Activated CD4-positive, alpha-beta T cell treated with anti-CD3 and anti-CD28 coated beads, Interleukin-2, amount 10 ng/mL, durations not matched to agents 24 days and 14 days (primary cell): ENCODE measurements at regions not wholly inside any gene's neighbourhood (a gene's known extent, or its start where the extent isn't known, plus 50 kb on each side); places are given as distances from the start of the nearest gene placed in this dataset.

Source experiments
- DNase-seq: peaks from one replicate; pipeline ENCODE4 v3.0.0; 2022
- H3K27ac Mint-ChIP-seq: one replicate; pipeline ENCODE4 v1.8.0; 2022; ENCODE audit warnings: mild to moderate bottlenecking, mixed read lengths
- H3K27me3 Mint-ChIP-seq: one replicate; pipeline ENCODE4 v1.8.0; 2022; ENCODE audit warnings: mixed read lengths
- H3K36me3 Mint-ChIP-seq: one replicate; pipeline ENCODE4 v1.8.0; 2022; ENCODE audit warnings: low read depth, mild to moderate bottlenecking, mixed read lengths
- H3K4me1 Mint-ChIP-seq: one replicate; pipeline ENCODE4 v1.8.0; 2021; ENCODE audit warnings: mixed read lengths
- H3K4me3 Mint-ChIP-seq: one replicate; pipeline ENCODE4 v1.8.0; 2022; ENCODE audit warnings: mild to moderate bottlenecking, moderate library complexity, mixed read lengths
- H3K9me3 Mint-ChIP-seq: one replicate; pipeline ENCODE4 v1.8.0; 2021; ENCODE audit warnings: mixed read lengths
- intact Hi-C: fragments of 100-400 bp; cut with micrococcal nuclease; formaldehyde crosslinking; loops from one replicate; pipeline ENCODE4 v1.15.1; 2023

DNA sequence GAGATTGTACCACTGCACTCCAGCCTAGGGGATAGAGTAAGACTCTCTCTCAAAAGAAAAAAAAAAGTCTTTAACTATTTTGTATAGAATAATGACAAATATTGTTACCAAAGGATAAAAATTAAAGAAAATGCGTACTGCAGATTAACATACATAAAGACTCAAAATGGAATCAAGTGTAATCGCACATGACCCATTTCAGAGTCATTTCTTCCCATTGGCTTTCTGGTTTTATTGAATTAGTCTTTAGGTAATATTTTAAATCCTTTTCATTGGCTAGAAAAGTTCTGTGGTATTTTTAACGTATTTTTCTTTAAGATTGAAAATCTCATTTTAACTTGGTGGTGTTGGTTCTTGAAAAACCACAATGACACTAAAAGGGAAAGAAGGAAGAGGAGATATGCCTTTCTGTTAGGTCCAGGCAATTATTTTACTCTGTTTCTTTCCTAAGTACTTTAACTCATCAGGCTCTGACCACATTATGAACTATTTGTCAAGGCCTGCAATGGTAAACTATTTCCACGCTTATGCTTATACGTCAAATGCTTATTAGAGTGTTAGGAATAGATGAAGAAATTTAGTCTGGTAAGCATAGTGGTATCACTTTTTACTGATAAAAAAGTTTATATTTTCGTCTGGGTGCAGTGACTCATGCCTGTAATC, 52.3 kb downstream of the PLEKHG1 start:
- H3K4me3 Mint-ChIP-seq: no peak overlapping the region
- no peaks in the 10 kb centered on the region for H3K4me1 Mint-ChIP-seq
- no peaks in the 10 kb centered on the region for H3K36me3 Mint-ChIP-seq
- peaks cover 3% of the 10 kb centered on the region for H3K27me3 Mint-ChIP-seq
- H3K27ac Mint-ChIP-seq: no peak overlapping the region
- intact Hi-C loops: no loop called here
- H3K9me3 Mint-ChIP-seq: no peaks in the 10 kb centered on the region
- DNase-seq: no peak

DNA sequence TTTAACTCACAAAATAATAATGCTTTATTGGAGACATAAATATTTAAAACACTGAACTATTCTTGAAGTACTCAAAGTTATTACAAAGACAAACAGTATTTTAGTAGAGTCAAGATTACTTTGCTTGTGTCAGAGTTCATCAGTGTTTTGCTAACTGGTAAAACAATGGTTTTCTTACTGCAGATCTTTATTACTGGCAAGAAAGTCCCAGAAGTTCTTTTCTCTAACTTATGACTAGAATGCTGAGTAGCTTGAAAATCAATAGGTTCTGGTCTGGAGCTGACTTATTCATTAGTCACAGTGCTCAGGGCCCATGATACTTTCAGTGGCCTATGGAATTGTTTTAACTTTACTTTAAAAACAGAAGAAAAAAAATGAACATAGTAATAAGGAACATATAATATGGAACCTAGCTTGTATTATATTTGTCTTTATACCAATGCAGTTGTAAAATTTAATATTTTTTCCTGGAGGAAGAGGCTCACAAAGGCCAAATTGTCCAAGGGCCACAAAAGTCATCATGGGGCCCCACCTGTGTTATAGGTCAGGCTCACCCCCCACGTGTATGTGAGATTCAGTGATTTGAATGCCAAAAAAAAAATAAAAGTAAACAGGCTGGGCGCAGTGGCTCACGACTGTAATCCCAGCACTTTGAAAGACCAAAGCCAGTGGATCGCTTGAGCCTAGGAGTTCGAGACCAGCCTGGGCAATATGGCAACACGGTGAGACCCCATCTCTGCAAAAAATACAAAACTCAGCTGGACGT, 53.3 kb downstream of the PLEKHG1 start:
- Mint-ChIP-seq H3K27ac (no peak overlapping the region), H3K27me3 (peaks cover 7% of the 10 kb centered on the region), H3K36me3 (no peaks in the 10 kb centered on the region), H3K9me3 (no peaks in the 10 kb centered on the region), H3K4me1 (no peaks in the 10 kb centered on the region), H3K4me3 (no peak overlapping the region)
- DNase-seq: no peak
- intact Hi-C loops: no loop called here

DNA sequence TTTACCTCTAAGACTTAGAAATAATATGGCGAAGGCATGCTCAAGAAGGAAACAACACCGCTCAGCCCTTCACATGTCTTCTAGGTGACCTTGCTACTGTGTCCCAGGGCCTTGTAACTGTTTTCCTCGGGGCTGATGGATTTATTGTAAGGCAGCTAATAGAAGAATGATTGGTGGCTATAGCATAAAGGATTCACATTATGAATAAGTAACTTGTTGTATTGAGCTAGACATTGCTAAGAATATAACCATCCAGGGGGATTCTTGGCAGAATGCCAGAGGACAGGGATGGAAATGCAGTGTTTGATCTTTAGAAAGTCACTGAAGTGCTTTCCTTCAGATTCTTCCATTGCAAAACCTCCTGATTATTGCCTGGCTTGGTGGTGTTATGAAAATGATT, 54.9 kb downstream of the PLEKHG1 start:
- Mint-ChIP-seq H3K27ac (no peak overlapping the region), H3K27me3 (peaks cover 9% of the 10 kb centered on the region), H3K4me3 (no peak overlapping the region), H3K9me3 (no peaks in the 10 kb centered on the region), H3K36me3 (no peaks in the 10 kb centered on the region), H3K4me1 (no peaks in the 10 kb centered on the region)
- intact Hi-C loops: no loop called here
- no peak for DNase-seq

DNA sequence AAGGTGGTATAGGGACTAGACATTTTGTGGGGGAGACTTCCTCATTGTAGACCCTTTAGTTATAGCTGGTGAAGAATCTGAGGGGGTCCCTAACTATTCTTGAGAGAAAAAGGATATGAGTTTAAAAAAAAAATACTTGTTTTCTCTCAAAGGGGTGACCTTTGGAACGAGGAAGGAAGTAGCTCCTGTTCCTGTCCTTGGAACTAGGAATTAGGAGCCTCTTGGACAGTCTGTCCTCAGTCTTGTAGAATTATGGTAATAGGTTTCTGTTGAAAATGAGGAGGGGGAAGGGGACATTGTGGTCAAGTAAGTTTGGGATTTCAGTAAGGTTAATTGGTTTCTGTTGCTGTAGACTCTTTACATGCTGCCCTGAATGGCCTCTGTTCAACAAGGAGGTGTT, 56.5 kb downstream of the PLEKHG1 start:
- H3K4me3 Mint-ChIP-seq: no peak overlapping the region
- intact Hi-C loops: no loop called here
- no peak for DNase-seq
- H3K27me3 Mint-ChIP-seq: peaks cover 12% of the 10 kb centered on the region
- H3K9me3 Mint-ChIP-seq: no peaks in the 10 kb centered on the region
- no peak overlapping the region for H3K27ac Mint-ChIP-seq
- no peaks in the 10 kb centered on the region for H3K36me3 Mint-ChIP-seq
- H3K4me1 Mint-ChIP-seq: no peaks in the 10 kb centered on the region

DNA sequence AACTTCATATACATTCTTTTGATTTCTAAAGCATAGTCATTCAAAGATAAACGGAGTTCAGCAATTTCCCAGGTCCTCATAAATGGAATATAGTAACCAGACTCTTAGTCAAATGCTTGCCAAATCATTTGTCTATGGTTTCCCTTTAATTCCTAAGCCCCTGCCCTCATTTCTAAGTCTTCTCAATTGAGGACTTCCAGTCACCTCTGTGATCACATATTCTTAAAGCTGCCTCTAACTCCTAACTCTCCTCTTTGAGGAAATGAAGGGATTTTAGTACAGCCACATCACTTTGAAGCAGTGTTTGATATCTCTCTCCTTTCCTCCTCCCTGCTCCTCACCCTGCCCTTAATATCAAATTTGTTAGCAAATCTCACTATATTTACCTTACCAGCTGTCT, 58.7 kb downstream of the PLEKHG1 start:
- no peaks in the 10 kb centered on the region for H3K9me3 Mint-ChIP-seq
- H3K4me3 Mint-ChIP-seq: no peak overlapping the region
- intact Hi-C loops: no loop called here
- no peak overlapping the region for H3K27ac Mint-ChIP-seq
- no peaks in the 10 kb centered on the region for H3K36me3 Mint-ChIP-seq
- peaks cover 12% of the 10 kb centered on the region for H3K27me3 Mint-ChIP-seq
- H3K4me1 Mint-ChIP-seq: no peaks in the 10 kb centered on the region
- no peak for DNase-seq

DNA sequence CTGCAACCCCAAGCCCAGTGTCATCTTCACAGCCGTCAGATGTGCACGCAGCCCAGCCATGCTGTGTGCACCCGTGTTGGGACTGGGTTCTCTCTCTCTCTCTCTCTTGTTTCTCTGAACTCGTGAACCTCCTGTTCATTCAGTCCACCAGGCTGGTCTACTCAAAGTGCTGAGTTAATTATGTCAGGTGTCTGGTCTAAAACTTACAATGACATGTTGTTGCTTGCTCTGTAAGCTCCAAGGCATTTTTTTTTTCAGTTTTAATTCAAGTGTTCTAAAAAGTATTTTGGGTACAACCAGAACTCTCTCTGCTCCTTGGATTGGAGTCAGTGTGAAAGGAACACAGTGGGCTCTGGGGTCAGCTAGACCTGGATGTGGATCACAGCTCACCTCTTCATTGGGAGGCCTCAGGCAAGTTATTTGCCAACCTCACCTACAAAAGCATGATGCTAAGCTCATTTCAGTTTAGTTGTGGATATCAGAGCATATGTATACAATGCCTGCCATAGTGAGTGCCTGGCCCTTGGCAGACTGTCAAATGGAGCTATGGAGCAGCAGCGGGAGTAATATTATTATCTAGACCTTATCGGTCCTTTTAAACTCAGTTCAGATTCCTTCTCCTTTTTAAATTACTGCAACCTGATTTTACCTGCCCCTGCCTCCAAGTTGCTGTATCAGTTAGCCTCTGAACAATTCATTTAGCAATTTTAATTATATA, 59.5 kb downstream of the PLEKHG1 start:
- H3K4me3 Mint-ChIP-seq: no peak overlapping the region
- H3K4me1 Mint-ChIP-seq: no peaks in the 10 kb centered on the region
- H3K27me3 Mint-ChIP-seq: peaks cover 12% of the 10 kb centered on the region
- H3K27ac Mint-ChIP-seq: no peak overlapping the region
- no peaks in the 10 kb centered on the region for H3K36me3 Mint-ChIP-seq
- DNase-seq: no peak
- intact Hi-C loops: no loop called here
- H3K9me3 Mint-ChIP-seq: no peaks in the 10 kb centered on the region

DNA sequence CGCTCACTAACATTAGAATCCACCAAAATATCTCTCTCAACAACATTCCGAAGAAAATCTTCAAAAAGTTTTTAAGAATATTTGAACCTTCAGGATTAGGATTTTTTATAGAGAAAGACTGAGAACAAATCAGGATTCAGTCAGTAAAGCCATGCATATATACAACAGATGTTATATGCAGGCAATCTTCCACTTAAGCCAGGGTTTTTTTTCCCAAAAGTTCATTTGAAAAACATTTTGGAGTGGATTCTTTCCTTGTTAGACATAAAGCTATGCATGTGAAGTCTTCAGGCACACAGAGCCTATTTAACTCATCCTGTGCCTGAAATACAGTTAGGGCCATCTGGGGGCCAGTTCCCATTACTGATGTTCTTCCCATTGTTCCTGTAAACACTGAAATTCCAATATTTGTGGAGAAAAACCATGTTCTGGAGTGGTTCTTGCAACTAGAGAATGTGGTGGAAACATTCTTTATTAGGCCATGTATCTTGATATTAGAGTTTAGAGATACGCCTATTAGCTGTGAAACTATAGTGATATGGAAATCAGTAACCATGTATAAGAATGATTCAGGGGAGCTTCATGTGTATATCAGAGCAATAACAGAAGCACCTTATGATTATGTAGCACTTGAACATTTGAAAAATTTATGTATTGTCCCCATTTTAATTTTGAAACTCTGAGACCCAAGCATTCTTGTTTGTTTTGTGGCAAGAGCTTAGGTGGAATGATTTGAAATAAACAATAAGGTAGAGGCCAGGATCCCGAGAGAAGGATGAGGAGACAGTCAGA, 61.7 kb downstream of the PLEKHG1 start:
- Mint-ChIP-seq H3K27ac (no peak overlapping the region), H3K27me3 (peaks cover 12% of the 10 kb centered on the region), H3K36me3 (no peaks in the 10 kb centered on the region), H3K4me1 (no peaks in the 10 kb centered on the region), H3K9me3 (no peaks in the 10 kb centered on the region), H3K4me3 (no peak overlapping the region)
- DNase-seq: no peak
- intact Hi-C loops: no loop called here

DNA sequence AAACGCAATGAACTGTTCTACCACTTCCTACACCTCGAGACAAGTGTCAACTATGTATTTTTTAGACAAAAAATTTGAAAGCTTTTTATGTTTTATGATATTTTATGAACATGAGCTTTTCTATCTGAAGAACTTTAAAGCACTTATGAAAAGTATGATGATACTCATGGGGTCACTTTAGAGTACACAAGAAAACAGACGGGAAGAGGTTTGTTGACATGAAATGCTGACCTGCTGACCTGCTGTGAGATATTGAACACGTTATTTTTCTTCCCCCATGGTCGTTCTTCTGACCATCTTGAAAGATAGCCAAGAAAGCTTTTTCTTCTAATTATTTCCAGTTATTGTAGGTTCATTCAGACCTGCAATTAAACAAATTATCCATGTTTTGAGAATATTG, 63.1 kb downstream of the PLEKHG1 start:
- peaks cover 9% of the 10 kb centered on the region for H3K27me3 Mint-ChIP-seq
- intact Hi-C loops: no loop called here
- no peak for DNase-seq

DNA sequence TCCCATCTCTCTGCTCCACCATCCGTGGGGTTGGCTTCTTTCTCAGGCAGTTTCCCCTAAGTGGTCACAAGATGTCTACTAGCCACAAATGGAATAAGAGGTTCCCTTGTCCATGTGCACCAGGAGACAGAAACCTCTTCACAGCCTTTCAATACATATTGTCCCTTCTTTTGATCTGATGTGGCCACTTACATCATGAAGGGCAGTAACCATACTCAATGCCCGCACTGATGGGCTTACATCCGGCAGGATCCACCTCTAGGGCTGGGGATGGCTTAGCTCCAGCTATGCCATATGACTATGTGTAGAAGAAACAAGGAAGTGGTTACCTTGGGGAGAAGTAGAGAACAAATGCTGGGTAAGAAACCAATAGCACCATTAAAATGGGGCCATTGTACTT, 64.4 kb downstream of the PLEKHG1 start:
- Mint-ChIP-seq H3K4me3 (no peak overlapping the region), H3K27ac (no peak overlapping the region), H3K36me3 (no peaks in the 10 kb centered on the region), H3K9me3 (no peaks in the 10 kb centered on the region), H3K4me1 (no peaks in the 10 kb centered on the region), H3K27me3 (peaks cover 3% of the 10 kb centered on the region)
- no peak for DNase-seq
- intact Hi-C loops: no loop called here

More for the DNA sequence above, 63.1 kb downstream of the PLEKHG1 start:
- Mint-ChIP-seq H3K27ac (no peak overlapping the region), H3K9me3 (no peaks in the 10 kb centered on the region), H3K4me3 (no peak overlapping the region), H3K4me1 (no peaks in the 10 kb centered on the region), H3K36me3 (no peaks in the 10 kb centered on the region)

DNA sequence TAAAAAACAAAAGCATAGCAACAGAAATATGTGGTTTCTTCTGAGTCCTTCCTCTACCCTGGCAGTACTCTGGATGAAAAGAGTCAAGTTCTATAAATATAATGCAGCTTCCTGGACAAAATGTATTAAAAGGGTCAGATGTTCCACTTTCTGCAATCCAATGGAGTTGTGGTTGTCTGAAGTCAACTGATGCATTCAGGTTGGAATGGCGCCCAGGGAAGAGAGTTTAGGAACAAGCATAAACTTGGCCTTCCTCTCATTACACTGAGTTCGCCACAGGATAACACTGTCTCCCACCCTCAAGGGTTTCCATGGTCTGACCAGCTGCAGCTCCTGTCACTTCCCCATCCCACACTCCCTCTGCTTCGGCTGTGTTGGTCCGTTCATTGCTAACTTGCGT, 66.4 kb downstream of the PLEKHG1 start:
- Mint-ChIP-seq H3K4me1 (no peaks in the 10 kb centered on the region), H3K36me3 (no peaks in the 10 kb centered on the region), H3K27me3 (no peaks in the 10 kb centered on the region), H3K9me3 (no peaks in the 10 kb centered on the region), H3K27ac (no peak overlapping the region), H3K4me3 (no peak overlapping the region)
- no peak for DNase-seq
- intact Hi-C loops: no loop called here

DNA sequence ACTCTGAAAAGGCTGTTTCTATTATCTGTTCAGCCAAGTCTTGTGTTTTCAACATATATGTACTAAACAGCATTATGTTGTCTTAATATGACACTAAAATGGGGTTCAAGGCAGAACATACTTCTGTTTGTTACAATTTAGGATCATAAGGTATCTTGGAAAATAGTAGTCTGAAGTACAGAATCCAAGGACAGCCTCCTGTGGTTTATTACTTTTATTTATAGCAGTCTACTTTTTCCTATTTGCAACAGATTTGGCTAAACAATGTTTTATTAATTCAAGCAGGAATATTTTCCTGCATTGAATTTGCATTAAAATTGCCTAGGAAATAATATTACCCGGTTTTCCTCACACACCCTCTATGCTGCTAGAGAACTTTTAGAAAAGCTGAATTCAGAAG, 67.7 kb downstream of the PLEKHG1 start:
- no peaks in the 10 kb centered on the region for H3K9me3 Mint-ChIP-seq
- no peak overlapping the region for H3K4me3 Mint-ChIP-seq
- no peaks in the 10 kb centered on the region for H3K4me1 Mint-ChIP-seq
- no peak overlapping the region for H3K27ac Mint-ChIP-seq
- no peaks in the 10 kb centered on the region for H3K36me3 Mint-ChIP-seq
- intact Hi-C loops: no loop called here
- H3K27me3 Mint-ChIP-seq: peaks cover 2% of the 10 kb centered on the region
- DNase-seq: no peak

DNA sequence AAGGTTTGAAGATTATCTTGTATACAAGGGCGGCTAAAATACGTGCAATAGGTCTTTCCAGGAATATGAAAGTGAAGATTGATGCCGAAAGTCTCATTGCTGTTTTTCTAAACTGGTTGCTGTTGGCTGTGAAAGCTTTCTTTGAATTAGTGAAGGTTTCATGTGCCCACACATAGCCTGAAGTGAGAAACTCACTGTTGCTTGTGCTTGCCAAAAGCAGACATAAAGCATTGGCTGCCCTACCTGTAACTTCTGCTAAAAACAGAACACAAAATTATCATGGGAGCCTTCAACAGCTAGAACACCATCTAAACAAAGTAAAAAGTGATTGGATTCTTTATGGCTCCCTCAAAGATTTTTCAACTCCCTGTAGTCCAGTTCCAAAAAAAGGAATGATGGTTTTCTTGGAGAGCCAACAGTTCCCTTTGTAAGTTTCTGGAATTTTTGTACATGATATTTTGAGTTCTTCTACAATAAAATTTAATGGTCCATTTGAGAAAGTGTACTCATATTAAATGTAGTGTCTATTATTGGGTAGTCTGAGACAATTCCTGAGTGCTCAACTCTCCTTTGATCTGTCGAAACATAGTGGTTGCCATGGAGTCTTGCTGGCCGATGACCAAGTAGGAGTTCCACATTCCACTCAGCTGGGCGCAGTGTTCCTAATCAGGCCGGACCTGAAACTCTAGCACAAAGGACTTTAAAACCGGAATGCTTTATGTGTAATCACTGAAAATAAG, 68.5 kb downstream of the PLEKHG1 start:
- no peak overlapping the region for H3K27ac Mint-ChIP-seq
- H3K4me3 Mint-ChIP-seq: no peak overlapping the region
- intact Hi-C loops: no loop called here

DNA sequence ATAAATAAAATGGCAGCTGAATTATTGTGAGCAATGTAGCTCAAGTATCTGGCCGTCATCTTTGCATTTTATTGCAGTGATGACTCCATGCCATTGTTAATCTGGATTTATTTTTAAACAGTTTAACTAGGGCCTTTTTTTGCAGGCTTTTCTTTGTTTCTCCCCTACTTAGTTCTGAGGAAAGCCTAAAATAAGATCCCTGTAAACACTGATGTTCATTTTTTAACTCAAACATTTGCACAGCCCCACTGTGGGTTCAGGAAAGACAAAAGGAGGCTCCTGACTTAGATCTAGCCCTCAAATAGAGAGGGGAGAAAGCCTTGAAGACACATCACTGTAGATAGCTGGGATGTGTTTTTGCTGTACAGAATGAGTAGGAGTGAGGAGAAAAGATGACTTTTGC, 69.2 kb downstream of the PLEKHG1 start:
- Mint-ChIP-seq H3K4me3 (no peak overlapping the region), H3K36me3 (no peaks in the 10 kb centered on the region), H3K27me3 (peaks cover 4% of the 10 kb centered on the region), H3K4me1 (no peaks in the 10 kb centered on the region), H3K27ac (no peak overlapping the region), H3K9me3 (no peaks in the 10 kb centered on the region)
- intact Hi-C loops: no loop called here
- no peak for DNase-seq

More for the DNA sequence above, 68.5 kb downstream of the PLEKHG1 start:
- no peaks in the 10 kb centered on the region for H3K4me1 Mint-ChIP-seq
- H3K27me3 Mint-ChIP-seq: peaks cover 4% of the 10 kb centered on the region
- H3K9me3 Mint-ChIP-seq: no peaks in the 10 kb centered on the region
- no peak for DNase-seq
- no peaks in the 10 kb centered on the region for H3K36me3 Mint-ChIP-seq
